H1 (cell line): ENCODE measurements at regions not wholly inside any gene's neighbourhood (a gene's known extent, or its start where the extent isn't known, plus 50 kb on each side); places are given as distances from the start of the nearest gene placed in this dataset.

Experiments used
- CTCF ChIA-PET: fragments of 300-600 bp; sonication (Branson Sonifier 250); formaldehyde crosslinking; loops from one replicate; lab custom pipeline; 2021; ENCODE audit not compliant: partially characterized antibody; lab: Charles Lee
- POLR2A ChIA-PET: fragments of 300-600 bp; sonication (Branson Sonifier 250); formaldehyde crosslinking; loops from one replicate; lab custom pipeline; 2021; ENCODE audit warnings: inconsistent platforms; ENCODE audit not compliant: partially characterized antibody; lab: Charles Lee
- DNase-seq, 2 experiments: peaks; one replicate each; pipeline versions ENCODE4 v3.0.0 to v3.0.0-alpha.2; 2010 to 2022; ENCODE audit warnings: low spot score in 2 of 2, low read depth in 1 of 2, mixed read lengths in 1 of 2
- FAIRE-seq: peaks from 2 replicates; lab custom pipeline; 2011; peaks lifted over from hg19 to GRCh38; lab: Jason Lieb, UNC
- H2AFZ ChIP-seq: 2 replicates; pipeline ENCODE4 v1.8.1; 2012; ENCODE audit warnings: low read length, inconsistent platforms
- H2AK5ac ChIP-seq: 2 replicates; pipeline ENCODE4 v1.6.1; 2013; ENCODE audit warnings: low read depth, low read length
- H2BK120ac ChIP-seq: replicated peaks from 2 replicates; pipeline ENCODE3; 2013; ENCODE audit warnings: low read depth, low read length, inconsistent platforms
- H2BK12ac ChIP-seq: 2 replicates; pipeline ENCODE4 v1.6.1; 2013; ENCODE audit warnings: low read depth, low read length
- H2BK15ac ChIP-seq: 2 replicates; pipeline ENCODE4 v1.6.1; 2013; ENCODE audit warnings: low read length
- H2BK20ac ChIP-seq: 2 replicates; pipeline ENCODE4 v1.6.1; 2013; ENCODE audit warnings: low read length
- H2BK5ac ChIP-seq: 2 replicates; pipeline ENCODE4 v1.6.1; 2013; ENCODE audit warnings: low read depth, low read length
- H3K14ac ChIP-seq: 2 replicates; pipeline ENCODE4 v1.6.1; 2013; ENCODE audit warnings: inconsistent platforms; ENCODE audit not compliant: insufficient read length
- H3K18ac ChIP-seq: 2 replicates; pipeline ENCODE4 v1.6.1; 2013; ENCODE audit warnings: low read length; ENCODE audit errors: extremely low read depth
- H3K23ac ChIP-seq: 2 replicates; pipeline ENCODE4 v1.6.1; 2013; ENCODE audit warnings: inconsistent platforms; ENCODE audit not compliant: insufficient read length
- H3K23me2 ChIP-seq: 2 replicates; pipeline ENCODE4 v1.6.1; 2013; ENCODE audit warnings: low read depth, low read length
- H3K27ac ChIP-seq: 2 replicates; pipeline ENCODE4 v1.6.1; 2011; ENCODE audit warnings: low read depth, low read length, inconsistent platforms
- H3K27me3 ChIP-seq, 4 experiments: replicated peaks in 1 of 4; 1 replicate in 1 of 4; 2 replicates in 3 of 4; pipeline versions ENCODE4 v1.6.1 to v1.8.1; 2011 to 2013; ENCODE audit warnings: low read length in 3 of 4, mild to moderate bottlenecking in 3 of 4, inconsistent platforms in 2 of 4, mixed read lengths in 2 of 4, moderate library complexity in 1 of 4; ENCODE audit not compliant: control insufficient read depth in 3 of 4, insufficient read depth in 3 of 4; ENCODE audit errors: extremely low read depth in 1 of 4
- H3K36me3 ChIP-seq, 4 experiments: 2 replicates each; pipeline versions ENCODE4 v1.6.1 to v1.8.1; 2011 to 2013; ENCODE audit warnings: mild to moderate bottlenecking in 4 of 4, low read length in 3 of 4, moderate library complexity in 2 of 4, control low read depth in 1 of 4, inconsistent platforms in 1 of 4; ENCODE audit not compliant: insufficient read depth in 4 of 4, control insufficient read depth in 2 of 4
- H3K4ac ChIP-seq: replicated peaks from 2 replicates; pipeline ENCODE3; 2013; ENCODE audit warnings: low read length, low read depth, mixed read lengths, inconsistent platforms; ENCODE audit not compliant: insufficient read length
- H3K4me1 ChIP-seq, 4 experiments: replicated peaks in 1 of 4; 1 replicate in 1 of 4; 2 replicates in 3 of 4; pipeline versions ENCODE4 v1.6.1 to v1.8.1; 2011 to 2013; ENCODE audit warnings: low read length in 3 of 4, inconsistent platforms in 2 of 4, mixed read lengths in 1 of 4; ENCODE audit not compliant: insufficient read depth in 4 of 4, control insufficient read depth in 3 of 4
- H3K4me2 ChIP-seq, 2 experiments: 2 replicates each; pipeline versions ENCODE4 v1.6.1 to v1.8.1; 2011 to 2013; ENCODE audit warnings: low read depth in 2 of 2, low read length in 2 of 2, control low read depth in 1 of 2, inconsistent platforms in 1 of 2, mild to moderate bottlenecking in 1 of 2; ENCODE audit not compliant: insufficient read depth in 1 of 2
- H3K4me3 ChIP-seq, 4 experiments: fragments of 200-600, 300-600 bp in 1 of 4; sonication (generic), shearing (Covaris generic), sonication (Bioruptor Twin) in 1 of 4; 2 replicates each; pipeline versions ENCODE4 v1.5.1 to v1.8.1; 2011 to 2016; ENCODE audit warnings: low read length in 4 of 4, low read depth in 3 of 4, control low read depth in 2 of 4, inconsistent platforms in 2 of 4, mild to moderate bottlenecking in 2 of 4, mixed read lengths in 1 of 4, moderate library complexity in 1 of 4; ENCODE audit not compliant: insufficient read depth in 2 of 4; ENCODE audit errors: extremely low read depth in 1 of 4
- H3K56ac ChIP-seq: replicated peaks from 2 replicates; pipeline ENCODE3; 2013; ENCODE audit warnings: low read depth, mild to moderate bottlenecking, mixed read lengths, low read length, inconsistent platforms; ENCODE audit not compliant: insufficient read length
- H3K79me1 ChIP-seq: 2 replicates; pipeline ENCODE4 v1.6.1; 2013; ENCODE audit warnings: low read depth, low read length, control low read depth
- H3K79me2 ChIP-seq, 2 experiments: 2 replicates each; pipeline versions ENCODE4 v1.6.1 to v1.8.1; 2012 to 2013; ENCODE audit warnings: low read length in 2 of 2, mild to moderate bottlenecking in 2 of 2, inconsistent platforms in 1 of 2; ENCODE audit not compliant: insufficient read depth in 2 of 2, control insufficient read depth in 1 of 2
- H3K9ac ChIP-seq, 4 experiments: replicated peaks in 1 of 4; 1 replicate in 1 of 4; 2 replicates in 3 of 4; pipeline versions ENCODE4 v1.6.1 to v1.8.1; 2011 to 2013; ENCODE audit warnings: low read depth in 3 of 4, low read length in 3 of 4, control low read depth in 2 of 4, mild to moderate bottlenecking in 2 of 4, moderate library complexity in 2 of 4, inconsistent platforms in 1 of 4; ENCODE audit errors: extremely low read depth in 1 of 4
- H3K9me3 ChIP-seq, 2 experiments: 2 replicates each; pipeline versions ENCODE4 v1.6.1 to v1.8.1; 2012 to 2013; ENCODE audit warnings: mild to moderate bottlenecking in 2 of 2, moderate library complexity in 2 of 2, control low read depth in 1 of 2, inconsistent platforms in 1 of 2, low read depth in 1 of 2, low read length in 1 of 2, mixed read lengths in 1 of 2; ENCODE audit not compliant: insufficient read depth in 2 of 2
- H4K20me1 ChIP-seq, 2 experiments: replicated peaks in 1 of 2; 2 replicates each; pipeline versions ENCODE3 to v1.8.1; 2011 to 2013; ENCODE audit warnings: inconsistent platforms in 2 of 2, low read length in 2 of 2, mild to moderate bottlenecking in 1 of 2; ENCODE audit not compliant: insufficient read depth in 2 of 2, control insufficient read depth in 1 of 2
- H4K5ac ChIP-seq: 2 replicates; pipeline ENCODE4 v1.6.1; 2013; ENCODE audit warnings: low read length, low read depth, mixed read lengths, inconsistent platforms; ENCODE audit not compliant: insufficient read length
- H4K8ac ChIP-seq: 2 replicates; pipeline ENCODE4 v1.8.0; 2013; ENCODE audit warnings: mild to moderate bottlenecking, moderate library complexity, low read length, inconsistent platforms; ENCODE audit not compliant: insufficient read depth; ENCODE audit errors: extremely low read depth
- H4K91ac ChIP-seq: replicated peaks from 2 replicates; pipeline ENCODE3; 2013; ENCODE audit warnings: low read length, mixed read lengths, inconsistent platforms; ENCODE audit not compliant: insufficient read length
- ASH2L ChIP-seq: fragments of 200-600, 300-600 bp; sonication (generic); IDR thresholded peaks from one replicate; pipeline ENCODE4 v1.7.1; 2017; ENCODE audit warnings: low read length
- ATF3 ChIP-seq: IDR thresholded peaks from 2 replicates; pipeline ENCODE4 v1.6.1; 2011; ENCODE audit warnings: low read depth, mild to moderate bottlenecking, low read length; ENCODE audit not compliant: insufficient read depth
- CTBP2 ChIP-seq: IDR thresholded peaks from 2 replicates; pipeline ENCODE4 v1.7.0; 2011; ENCODE audit warnings: borderline replicate concordance, mild to moderate bottlenecking, moderate library complexity, mixed read lengths, low read length; ENCODE audit not compliant: insufficient read depth, insufficient read length
- CTCF ChIP-seq, 3 experiments: IDR thresholded peaks; 1 replicate in 2 of 3; 2 replicates in 1 of 3; pipeline versions ENCODE4 v1.5.1 to v1.6.1; 2011; ENCODE audit warnings: low read length in 3 of 3, mild to moderate bottlenecking in 3 of 3, inconsistent platforms in 2 of 3, low read depth in 1 of 3, moderate library complexity in 1 of 3; ENCODE audit not compliant: insufficient read depth in 1 of 3; ENCODE audit errors: control extremely low read depth in 1 of 3
- HDAC6 ChIP-seq: IDR thresholded peaks from one replicate; pipeline ENCODE4 v1.7.1; 2012; ENCODE audit warnings: low read depth, mild to moderate bottlenecking, inconsistent platforms, low read length, moderate library complexity
- KDM5A ChIP-seq: fragments of 200-600 bp; IDR thresholded peaks from 2 replicates; pipeline ENCODE4 v1.7.1; 2012; ENCODE audit warnings: mild to moderate bottlenecking, low read length, inconsistent platforms, mixed read lengths
- MAX ChIP-seq: IDR thresholded peaks from 2 replicates; pipeline ENCODE4 v1.6.1; 2012; ENCODE audit warnings: inconsistent platforms
- NRF1 ChIP-seq: IDR thresholded peaks from 2 replicates; pipeline ENCODE4 v1.6.1; 2011; ENCODE audit warnings: mild to moderate bottlenecking, low read depth, low read length, improper control_type of control experiment
- POLR2AphosphoS5 ChIP-seq: IDR thresholded peaks from 2 replicates; pipeline ENCODE4 v1.6.1; 2011; ENCODE audit warnings: low read depth, low read length
- RNF2 ChIP-seq: fragments of 200-900, 300-1000 bp; sonication (generic); IDR thresholded peaks from 2 replicates; pipeline ENCODE4 v1.7.1; 2016; ENCODE audit warnings: borderline replicate concordance, low read depth, mild to moderate bottlenecking, antibody characterized with exemption, low read length; ENCODE audit not compliant: poor library complexity, severe bottlenecking; ENCODE audit errors: missing control alignments
- WGBS, 2 experiments: shearing (Covaris generic) in 1 of 2; methylation state at CpG; one replicate each; pipeline versions ENCODE4 v1.1.6 to v1.1.7; 2013 to 2015; ENCODE audit warnings: low lambda C conversion rate in 2 of 2, mixed read lengths in 2 of 2, inconsistent platforms in 1 of 2, low coverage in 1 of 2, missing lambda C conversion rate in 1 of 2; ENCODE audit not compliant: insufficient replicate concordance in 2 of 2, insufficient coverage in 1 of 2, insufficient read length in 1 of 2; ENCODE audit errors: extremely low coverage in 1 of 2, missing lambda C conversion rate in 1 of 2; 5-methylcytosine and 5-hydroxymethylcytosine counted together

- H4K5ac ChIP-seq = no peak overlapping the region
- WGBS, 2 experiments = 86% methylated on average over 6 of the region's 6 CpGs; no CpG with 5 or more reads in 1 of the 2 experiments
- DNase-seq = no peak
- H2BK15ac ChIP-seq = no peak overlapping the region
- no peak overlapping the region for H3K23ac ChIP-seq
- H3K4ac ChIP-seq = peak overlapping the region; percentile 10
- H3K27me3 ChIP-seq = peaks cover 0 to 4% (median under 1%) of the 10 kb centered on the region in 4 experiments; a peak in 3 of 7 replicates
- H4K91ac ChIP-seq = peak overlapping the region; percentile 45
- no peak overlapping the region for H3K56ac ChIP-seq
- 0 out of 2 replicates have a peak overlapping the region, but pooled peaks have one; percentile 83 for H2AK5ac ChIP-seq
- no peak overlapping the region for H2BK120ac ChIP-seq
- H3K23me2 ChIP-seq = peaks cover under 1% of the 10 kb centered on the region; the same call in 1 of the 2 replicates
- peak overlapping the region; percentile 85; the same call in 1 of the 2 replicates for H2BK12ac ChIP-seq
- ChIA-PET POLR2A (no interaction called here), CTCF (no interaction called here)
- peak overlapping the region; percentile 57; the same call in 1 of the 2 replicates for H2BK5ac ChIP-seq
- no peak overlapping the region for H3K4me3 ChIP-seq
- no peaks in the 10 kb centered on the region for H3K79me2 ChIP-seq
- no peak overlapping the region for H3K18ac ChIP-seq
- H3K4me2 ChIP-seq = no peak overlapping the region
- no peaks in the 10 kb centered on the region for H3K9me3 ChIP-seq
- no peaks in the 10 kb centered on the region for H3K79me1 ChIP-seq
- FAIRE-seq = no peak
- no peak overlapping the region for H2AFZ ChIP-seq
- peaks cover 4 to 31% (median 15%) of the 10 kb centered on the region in 4 experiments for H3K4me1 ChIP-seq
- H3K36me3 ChIP-seq = no peaks in the 10 kb centered on the region
- no peaks in the 10 kb centered on the region for H4K20me1 ChIP-seq
- H3K27ac ChIP-seq = no peak overlapping the region
- no peak overlapping the region for H4K8ac ChIP-seq
- peak overlapping the region; percentile 89; the same call in 1 of the 2 replicates for H2BK20ac ChIP-seq
- H3K14ac ChIP-seq = no peak overlapping the region
- H3K9ac ChIP-seq = no peak overlapping the region
- TF ChIP-seq POLR2AphosphoS5 = no peak
- no peak for TF ChIP-seq CTBP2
- TF ChIP-seq RNF2 = no peak
- no peak for TF ChIP-seq KDM5A
- TF ChIP-seq ATF3 = no peak
- TF ChIP-seq ASH2L = no peak
- no peak for TF ChIP-seq HDAC6
- TF ChIP-seq NRF1 = no peak
- TF ChIP-seq CTCF (IDR thresholded peaks at IDR 0.05; ENCODE audit: control extremely low read depth in 1 of 3, insufficient read depth in 1 of 3, low read depth in 1 of 3, low read length in 3 of 3) = no peak
- no peak for TF ChIP-seq MAX
Observed at GRCh38 chr1:4071653-4072052, 171.6 kb upstream of the C1orf174 start.
